Stimulated activated CD4-positive, alpha-beta T cell treated with anti-CD3 and anti-CD28 coated beads, Interleukin-15, amount 100 ng/mL, for 24 hours (primary cell): ENCODE measurements at regions not wholly inside any gene's neighbourhood (a gene's known extent, or its start where the extent isn't known, plus 50 kb on each side); places are given as distances from the start of the nearest gene placed in this dataset.
"Not testable (repeated sequence)": the region's sequence is repeated elsewhere in the genome, so short reads cannot be mapped to it uniquely, and the experiment has no call there.

Experiments
- DNase-seq: peaks from one replicate; pipeline ENCODE4 v3.0.0-alpha.2; 2020

- no peak for DNase-seq
These were observed 1666.9 kb upstream of the WWC1 start for GRCh38 chr5:166624573-166624972.

- DNase-seq: no peak
These were observed 1666.1 kb upstream of the WWC1 start for GRCh38 chr5:166625210-166625865.

GRCh38 chr5:166637295-166637694 is 1654.2 kb upstream of the WWC1 start:
- DNase-seq: no peak

DNA sequence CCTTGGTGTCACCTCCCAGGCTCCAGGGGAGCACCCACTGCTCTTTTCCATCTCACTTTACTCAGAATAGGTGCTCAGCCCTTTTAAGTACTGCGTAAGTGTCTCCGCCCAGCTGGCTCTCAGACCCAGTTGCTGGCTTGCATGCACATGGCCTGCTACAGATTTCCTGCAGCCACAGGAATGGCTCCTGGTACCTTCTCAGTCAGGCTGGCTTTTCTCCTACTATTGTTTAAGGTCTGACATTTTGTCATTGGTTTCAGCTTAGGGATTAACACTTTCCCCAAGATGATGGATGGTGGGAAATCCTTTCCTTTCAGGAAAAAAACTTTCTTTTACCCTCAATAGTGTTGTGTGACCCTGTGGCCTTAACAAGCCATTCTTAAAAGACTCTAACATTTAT is 1652.3 kb upstream of the WWC1 start:
- no peak for DNase-seq

- not testable (repeated sequence) for DNase-seq
These were observed 1651.3 kb upstream of the WWC1 start for GRCh38 chr5:166640136-166640535.

GRCh38 chr5:166648736-166649135 is 1642.7 kb upstream of the WWC1 start:
- no peak for DNase-seq

DNA sequence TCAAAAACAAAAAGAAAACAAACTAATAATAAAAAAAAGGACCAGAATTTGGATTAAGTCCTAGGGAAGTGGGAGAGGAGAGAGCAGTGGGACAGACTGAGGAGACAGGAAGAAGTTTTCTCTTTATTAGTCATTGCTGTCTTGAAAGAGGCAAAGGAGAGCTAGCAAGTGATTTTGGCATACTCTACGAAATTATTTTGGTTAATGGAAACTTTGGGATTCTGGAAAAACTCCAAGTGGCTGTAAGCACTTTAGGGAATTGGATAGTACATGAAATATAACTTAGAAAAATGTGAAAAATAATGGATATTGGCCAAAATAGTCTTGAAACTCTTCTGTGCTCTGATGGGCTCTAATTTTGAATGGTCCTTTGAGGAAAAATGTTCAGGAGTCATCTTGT is 1641.8 kb upstream of the WWC1 start:
- DNase-seq: no peak

GRCh38 chr5:166651234-166651633 is 1640.2 kb upstream of the WWC1 start:
- no peak for DNase-seq

DNA sequence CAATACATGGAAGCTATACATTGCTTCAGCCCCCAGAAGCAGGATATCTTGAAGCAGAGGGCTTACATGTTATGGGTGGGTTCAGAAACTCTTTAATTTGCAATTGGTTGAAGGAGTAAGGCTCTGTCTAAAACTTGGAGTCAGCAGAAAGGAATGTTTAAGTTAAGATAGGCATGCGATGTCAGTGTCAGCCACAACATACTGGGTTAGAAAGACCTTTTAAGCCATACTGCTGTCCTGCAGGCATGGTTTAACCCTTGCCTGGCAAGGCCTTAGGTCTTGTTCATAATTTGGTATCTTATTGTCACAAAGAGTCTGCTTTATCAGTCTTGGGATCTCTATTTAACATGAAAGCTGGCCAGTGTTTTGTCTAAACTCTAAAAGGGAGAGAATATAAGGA is 1619.6 kb upstream of the WWC1 start:
- DNase-seq: no peak

- no peak for DNase-seq
These were observed 1619.0 kb upstream of the WWC1 start for GRCh38 chr5:166672431-166672830.

DNA sequence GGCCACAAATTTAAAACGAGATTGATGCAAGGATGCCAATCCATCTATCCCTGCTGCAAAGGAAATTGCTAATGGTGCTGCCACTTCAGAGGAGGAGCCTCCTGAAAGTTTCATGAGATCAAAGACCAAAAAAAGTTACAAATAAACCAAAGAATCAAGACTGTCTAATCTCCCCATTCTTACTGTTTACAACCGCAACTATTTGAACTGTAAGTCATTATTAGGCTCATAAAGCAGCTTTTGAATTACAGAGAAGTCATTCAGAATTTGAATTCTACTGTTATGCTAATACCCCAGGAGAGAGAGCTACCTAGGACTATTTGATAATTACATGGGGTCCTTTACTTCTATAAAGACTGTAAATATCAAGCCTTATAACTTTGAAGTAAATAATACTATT is 1613.6 kb upstream of the WWC1 start:
- no peak for DNase-seq

- no peak for DNase-seq
These were observed 1612.1 kb upstream of the WWC1 start for GRCh38 chr5:166679331-166679730.

DNA sequence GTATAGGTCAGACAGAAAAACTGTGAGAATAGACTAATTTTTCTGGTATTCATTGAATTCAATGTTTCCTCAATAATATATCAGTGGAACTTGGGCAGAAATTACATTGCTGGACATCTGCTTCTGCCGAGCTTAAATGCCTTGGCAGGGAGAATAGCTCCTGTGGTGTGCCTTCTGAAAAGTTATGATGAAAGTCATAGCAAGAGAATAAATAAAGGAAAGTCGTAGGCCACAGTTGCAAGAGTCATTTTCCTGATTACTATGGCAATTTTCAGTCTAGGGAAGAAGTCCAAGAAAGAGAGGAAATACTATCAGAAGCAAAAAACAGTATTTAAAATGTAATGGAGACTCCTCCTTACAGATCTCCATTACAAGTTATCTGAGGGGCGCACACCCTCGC is 1596.1 kb upstream of the WWC1 start:
- no peak for DNase-seq

DNA sequence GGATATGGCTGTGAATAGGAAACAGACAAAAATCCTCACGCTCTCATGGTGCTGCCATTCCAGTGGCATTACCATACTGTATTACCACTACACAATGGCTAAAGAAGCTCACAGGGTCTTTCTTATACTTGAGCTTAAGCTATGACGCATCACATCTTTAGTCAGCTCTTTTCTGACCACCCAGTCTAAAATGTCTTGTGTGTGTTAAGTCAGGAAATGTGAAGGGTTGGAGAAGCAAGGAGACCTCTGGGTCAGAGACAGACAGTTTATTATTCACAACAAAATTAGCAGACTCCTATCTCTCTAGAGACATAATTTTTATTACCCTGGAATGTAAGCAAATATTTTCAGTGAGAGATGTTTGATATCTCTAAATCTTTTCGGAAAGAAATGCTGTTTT is 1583.2 kb upstream of the WWC1 start:
- DNase-seq: no peak

DNA sequence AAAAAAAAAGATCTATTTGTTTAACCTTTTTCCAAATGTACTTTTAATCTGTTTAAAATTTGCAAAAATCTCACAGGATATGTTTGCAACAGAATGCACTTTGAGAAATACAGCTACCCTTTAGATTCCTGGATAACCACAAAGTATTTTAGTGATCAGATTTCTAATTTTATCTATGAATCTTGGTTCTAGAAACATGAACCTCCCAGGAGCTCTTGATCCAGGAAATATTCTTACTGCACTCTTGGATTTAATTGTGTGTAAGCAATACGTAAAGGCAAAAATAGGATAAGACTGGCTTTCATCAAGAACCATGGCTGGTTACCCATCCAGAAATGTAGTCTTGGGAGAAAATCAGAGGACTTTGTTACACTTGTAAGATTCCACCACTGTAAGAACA is 1581.8 kb upstream of the WWC1 start:
- no peak for DNase-seq

- DNase-seq: no peak
These were observed 1581.2 kb upstream of the WWC1 start for GRCh38 chr5:166710271-166710670.

DNA sequence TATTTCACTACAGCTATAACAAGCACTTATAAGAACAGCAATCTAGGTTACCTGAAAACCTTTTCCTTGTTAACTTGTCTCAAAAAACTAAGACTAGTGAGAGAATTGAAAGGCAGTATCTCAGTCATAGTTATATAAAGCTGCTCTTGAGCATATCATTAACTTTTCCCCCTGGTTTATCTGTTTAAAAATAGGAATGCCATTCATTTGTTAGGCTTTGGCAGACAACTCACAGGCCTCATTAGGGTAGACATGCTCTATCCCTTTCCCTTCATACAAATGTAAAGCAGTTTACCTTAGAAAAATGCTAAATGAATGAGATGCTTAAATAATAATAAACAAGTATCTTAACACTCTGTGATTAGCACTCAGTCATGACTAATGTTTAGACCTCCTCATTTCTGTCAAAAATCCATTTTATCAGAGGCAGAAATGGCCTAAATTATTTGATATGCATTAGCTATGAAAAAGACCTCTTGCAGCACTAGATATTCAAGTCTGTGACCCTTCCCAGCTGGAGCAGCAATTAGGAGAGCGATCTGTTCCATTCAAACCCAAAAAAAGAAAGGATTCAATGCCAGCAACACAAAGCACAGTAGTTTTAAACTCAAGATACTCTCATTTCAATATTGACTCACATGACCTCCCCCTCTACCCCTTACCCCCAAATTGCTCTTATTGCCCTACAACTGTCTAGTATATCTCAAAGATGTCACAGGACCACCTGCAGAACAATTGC is 1578.8 kb upstream of the WWC1 start:
- DNase-seq: no peak

- DNase-seq: no peak
These were observed 1578.2 kb upstream of the WWC1 start for GRCh38 chr5:166713295-166713694.

GRCh38 chr5:166716856-166717492 is 1574.5 kb upstream of the WWC1 start:
- no peak for DNase-seq

- DNase-seq: no peak
These were observed 1571.5 kb upstream of the WWC1 start for GRCh38 chr5:166719991-166720390.

DNA sequence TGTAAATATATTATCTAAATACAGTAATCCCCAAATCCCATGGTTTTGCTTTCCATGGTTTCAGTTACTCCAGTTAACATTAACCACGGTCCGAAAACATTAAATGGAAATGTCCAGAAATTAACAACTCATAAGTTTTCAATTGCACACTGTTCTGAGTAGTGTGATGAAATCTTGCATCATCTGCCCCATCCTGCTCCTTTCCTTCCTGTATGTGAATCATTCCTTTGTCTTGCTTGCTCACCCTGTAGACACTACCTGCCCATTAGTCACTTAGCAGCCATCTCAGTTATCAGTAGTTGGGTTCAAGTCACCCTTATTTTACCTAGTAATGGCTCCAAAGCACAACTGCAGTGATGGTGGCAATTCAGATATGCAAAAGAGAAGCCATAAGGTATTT is 1568.5 kb upstream of the WWC1 start:
- no peak for DNase-seq

- no peak for DNase-seq
These were observed 1567.2 kb upstream of the WWC1 start for GRCh38 chr5:166724284-166724683.

- no peak for DNase-seq
These were observed 1565.9 kb upstream of the WWC1 start for GRCh38 chr5:166725593-166725992.

DNA sequence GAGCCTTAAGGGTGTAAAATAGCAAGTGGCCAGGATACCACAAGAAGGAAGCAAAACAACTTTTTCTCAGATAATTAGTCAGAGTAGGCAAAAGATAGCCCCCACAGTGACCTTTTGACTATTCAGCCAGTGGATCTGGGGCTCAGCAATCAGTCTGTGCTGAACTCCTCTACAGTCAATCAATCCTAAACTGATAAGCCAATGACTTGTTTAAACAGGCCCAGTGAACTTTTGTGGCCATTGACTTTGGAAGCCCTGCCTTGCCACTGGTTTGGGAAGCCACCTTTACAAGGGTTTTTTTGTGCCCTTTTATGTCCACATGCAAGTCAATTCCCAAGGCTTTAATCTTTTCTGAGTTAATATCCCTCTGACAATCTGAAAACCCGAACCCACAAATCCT is 1565.0 kb upstream of the WWC1 start:
- no peak for DNase-seq
